ENCODE measurements at regions not wholly inside any gene's neighbourhood (a gene's known extent, or its start where the extent isn't known, plus 50 kb on each side); places are given as distances from the start of the nearest gene placed in this dataset.

DNA sequence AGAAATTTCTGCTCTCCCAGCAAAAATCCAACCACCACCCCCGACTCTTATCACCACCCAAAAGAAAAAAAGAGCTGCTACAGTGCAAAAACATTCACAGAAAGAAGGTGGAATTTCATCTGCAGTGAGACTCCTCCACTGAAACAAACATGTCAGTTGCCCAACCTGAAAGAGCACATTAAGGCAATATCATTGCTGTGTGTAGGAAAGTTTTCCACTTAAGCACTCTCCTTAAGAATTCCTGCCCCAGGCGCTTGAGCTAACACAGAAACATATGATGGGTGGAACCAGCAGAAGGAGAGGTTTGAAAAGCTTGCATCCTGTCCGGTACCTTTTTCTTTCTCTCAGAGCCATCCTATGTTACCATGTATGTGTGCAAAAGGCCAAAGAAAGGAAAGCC, 200.8 kb upstream of the GADL1 start:
- TF ChIP-seq, protein P1, sequence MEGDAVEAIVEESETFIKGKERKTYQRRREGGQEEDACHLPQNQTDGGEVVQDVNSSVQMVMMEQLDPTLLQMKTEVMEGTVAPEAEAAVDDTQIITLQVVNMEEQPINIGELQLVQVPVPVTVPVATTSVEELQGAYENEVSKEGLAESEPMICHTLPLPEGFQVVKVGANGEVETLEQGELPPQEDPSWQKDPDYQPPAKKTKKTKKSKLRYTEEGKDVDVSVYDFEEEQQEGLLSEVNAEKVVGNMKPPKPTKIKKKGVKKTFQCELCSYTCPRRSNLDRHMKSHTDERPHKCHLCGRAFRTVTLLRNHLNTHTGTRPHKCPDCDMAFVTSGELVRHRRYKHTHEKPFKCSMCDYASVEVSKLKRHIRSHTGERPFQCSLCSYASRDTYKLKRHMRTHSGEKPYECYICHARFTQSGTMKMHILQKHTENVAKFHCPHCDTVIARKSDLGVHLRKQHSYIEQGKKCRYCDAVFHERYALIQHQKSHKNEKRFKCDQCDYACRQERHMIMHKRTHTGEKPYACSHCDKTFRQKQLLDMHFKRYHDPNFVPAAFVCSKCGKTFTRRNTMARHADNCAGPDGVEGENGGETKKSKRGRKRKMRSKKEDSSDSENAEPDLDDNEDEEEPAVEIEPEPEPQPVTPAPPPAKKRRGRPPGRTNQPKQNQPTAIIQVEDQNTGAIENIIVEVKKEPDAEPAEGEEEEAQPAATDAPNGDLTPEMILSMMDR (IDR thresholded peaks at IDR 0.05), result no peak
- no peak for TF ChIP-seq ZFX (IDR thresholded peaks at IDR 0.05; ENCODE audit: borderline replicate concordance)
